Endometrium (tissue), 2 donors: ENCODE measurements at regions not wholly inside any gene's neighbourhood (a gene's known extent, or its start where the extent isn't known, plus 50 kb on each side); places are given as distances from the start of the nearest gene placed in this dataset.
"Not testable (repeated sequence)": the region's sequence is repeated elsewhere in the genome, so short reads cannot be mapped to it uniquely, and the experiment has no call there.

Experiments used
- FAIRE-seq: peaks from 2 replicates; lab custom pipeline; 2012; peaks lifted over from hg19 to GRCh38; lab: Jason Lieb, UNC
- donor health status: control.
- donor health status: control.

DNA sequence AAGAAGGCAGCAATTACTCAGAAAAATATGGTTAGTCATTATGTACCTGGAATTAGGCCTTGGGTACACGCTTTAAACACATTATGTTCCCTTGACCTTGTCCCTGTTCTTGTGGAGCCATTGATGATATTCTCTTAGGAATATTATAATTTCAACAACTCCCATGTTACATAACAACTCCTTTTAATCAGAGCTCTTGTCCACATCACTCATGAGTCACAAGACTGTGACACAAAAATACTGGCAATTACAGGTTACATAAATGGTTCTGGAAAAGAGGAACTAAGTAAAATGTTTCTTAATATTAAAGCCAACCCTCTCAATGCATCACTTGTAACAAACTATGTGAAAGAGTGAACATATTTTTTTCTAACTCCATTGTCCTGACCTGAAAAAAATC, 143.8 kb upstream of the PCLO start:
- no peak for FAIRE-seq

GRCh38 chr7:83305027-83305426, 142.3 kb upstream of the PCLO start:
- FAIRE-seq, result no peak

DNA sequence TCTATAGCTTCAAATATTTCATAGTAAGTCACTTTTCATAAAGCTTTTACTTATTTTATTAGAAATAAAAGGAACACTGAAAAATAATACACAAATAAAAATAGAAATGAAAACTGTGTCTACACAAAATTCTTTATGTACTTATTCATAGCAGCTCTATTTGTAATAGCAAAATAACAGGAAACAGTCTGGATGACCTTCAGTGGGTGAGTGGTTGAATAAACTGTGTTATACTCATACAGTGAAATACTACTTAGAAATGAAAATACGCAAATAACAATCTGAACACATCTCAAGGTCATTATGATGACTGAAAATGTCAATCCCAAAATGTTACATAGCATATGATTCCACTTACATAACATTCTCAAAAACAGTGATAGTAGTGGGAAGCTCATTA, 138.7 kb upstream of the PCLO start:
- FAIRE-seq, result no peak

DNA sequence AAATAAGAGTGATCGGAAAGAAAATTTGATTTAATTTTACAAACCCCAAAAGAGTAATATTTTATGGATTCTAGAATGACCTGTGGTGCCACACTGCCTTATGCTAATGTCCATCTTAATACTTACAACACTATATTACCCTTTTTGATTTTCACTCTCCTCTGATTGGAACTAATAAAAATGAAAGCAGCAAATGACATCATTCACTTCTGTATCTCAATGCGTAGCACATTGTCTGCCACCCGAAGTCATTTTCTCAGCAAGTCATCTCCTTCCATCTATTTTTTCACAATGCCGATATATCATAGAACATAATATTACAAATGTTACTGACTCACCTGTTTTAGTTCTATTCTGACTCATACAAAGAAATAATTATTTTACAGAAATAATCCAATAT, 127.5 kb upstream of the PCLO start:
- no peak for FAIRE-seq

GRCh38 chr7:83289419-83289993, 126.8 kb upstream of the PCLO start:
- FAIRE-seq, result no peak

DNA sequence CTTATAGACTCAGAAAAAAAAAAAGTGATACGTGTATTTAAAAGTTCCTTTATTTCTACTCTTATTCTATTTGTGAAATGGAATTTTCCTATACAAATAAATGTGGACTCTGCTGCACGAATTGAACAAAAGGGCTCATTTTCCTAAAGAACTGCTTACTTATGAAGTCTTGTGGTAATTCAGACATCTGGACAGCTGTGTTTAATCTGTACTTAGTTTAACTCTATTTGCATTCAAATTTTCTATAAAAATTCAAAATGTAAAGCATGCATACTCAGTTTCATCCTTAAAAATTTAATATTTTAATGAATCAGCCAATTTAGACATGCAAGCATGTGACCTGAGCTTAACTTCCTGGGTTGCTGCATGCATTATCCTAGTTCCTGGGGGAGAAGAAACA, 118.0 kb upstream of the PCLO start:
- FAIRE-seq, result no peak

DNA sequence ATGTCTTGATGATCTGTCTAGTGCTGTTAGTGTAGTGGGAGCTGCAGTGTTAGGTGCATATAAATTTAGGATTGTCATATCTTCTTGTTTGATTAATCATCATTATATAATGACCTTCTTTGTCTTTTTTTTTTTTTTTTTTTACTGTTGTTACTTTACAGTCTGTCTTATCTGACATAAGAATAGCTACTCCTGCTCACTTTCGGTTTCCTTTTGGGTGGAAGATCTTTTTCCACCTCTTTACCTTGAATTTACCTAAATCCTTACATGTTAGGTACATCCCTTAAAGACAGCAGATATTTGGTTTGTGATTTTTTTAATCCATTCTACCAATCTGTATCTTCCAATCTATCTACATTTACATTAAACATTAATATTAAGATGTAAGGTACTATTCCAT, 113.6 kb upstream of the PCLO start:
- FAIRE-seq, result no peak

DNA sequence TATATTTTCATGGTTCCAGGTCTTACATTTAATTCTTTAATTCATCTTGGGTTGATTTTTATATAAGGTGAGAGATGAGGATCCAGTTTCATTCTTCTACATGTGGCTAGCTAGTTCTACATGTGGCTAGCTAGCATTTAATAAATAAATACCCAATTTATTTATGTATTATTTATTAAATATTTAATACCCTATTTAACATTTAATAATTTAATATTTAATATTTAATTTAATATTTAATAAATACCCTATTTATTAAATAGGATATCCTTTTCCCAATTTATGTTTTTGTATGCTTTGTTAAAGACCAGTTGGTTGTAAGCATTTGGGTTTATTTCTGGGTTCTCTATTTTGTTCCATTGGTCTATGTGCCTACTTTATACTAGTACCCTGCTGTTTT, 111.0 kb upstream of the PCLO start:
- peak; percentile 43 for FAIRE-seq

GRCh38 chr7:83271212-83272099, 108.8 kb upstream of the PCLO start:
- FAIRE-seq, result peak; percentile 93

DNA sequence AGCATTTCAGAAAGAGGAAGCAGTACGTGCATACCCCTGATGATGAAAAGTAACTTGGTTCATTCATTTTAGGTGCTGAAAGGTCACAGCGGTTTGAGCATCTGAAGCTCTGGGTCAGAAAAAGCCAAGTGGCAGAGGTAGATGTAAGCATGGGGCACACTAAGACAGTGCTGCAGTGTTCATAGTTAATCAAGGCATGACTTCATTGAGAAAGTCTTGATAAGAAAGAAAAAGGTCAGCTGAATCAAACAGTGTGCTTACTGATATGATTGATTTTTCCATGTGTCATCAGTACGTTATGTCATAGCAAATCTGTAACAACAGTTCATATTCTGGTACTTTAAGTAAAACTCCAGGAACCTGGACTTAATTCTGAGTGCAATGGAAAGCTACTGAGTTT, 107.7 kb upstream of the PCLO start:
- no peak for FAIRE-seq

GRCh38 chr7:83267141-83267631, 104.5 kb upstream of the PCLO start:
- FAIRE-seq, result peak; percentile 99

GRCh38 chr7:83263442-83264034, 100.9 kb upstream of the PCLO start:
- FAIRE-seq, result not testable (repeated sequence)

GRCh38 chr7:83259064-83259463, 96.4 kb upstream of the PCLO start:
- FAIRE-seq, result no peak

- no peak for FAIRE-seq
These were observed 85.3 kb upstream of the PCLO start for GRCh38 chr7:83248000-83248399.

DNA sequence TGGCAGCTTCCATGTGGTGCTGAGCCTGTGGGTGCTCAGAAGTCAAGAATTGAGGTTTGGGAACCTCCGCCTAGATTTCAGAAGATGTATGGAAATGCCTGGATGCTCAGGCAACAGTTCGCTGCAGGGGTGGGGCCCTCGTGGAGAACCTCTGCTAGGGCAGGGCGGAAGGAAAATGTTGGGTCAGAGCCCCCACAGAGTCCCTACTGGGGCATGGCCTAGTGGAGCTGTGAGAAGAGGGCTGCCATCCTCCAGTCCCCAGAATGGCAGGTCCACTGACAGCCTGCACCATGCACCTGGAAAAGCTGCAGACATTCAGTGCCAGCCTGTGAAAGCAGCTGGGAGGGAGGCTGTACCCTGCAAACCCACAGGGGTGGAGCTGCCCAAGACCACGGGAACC, 56.5 kb upstream of the PCLO start:
- not testable (repeated sequence) for FAIRE-seq

DNA sequence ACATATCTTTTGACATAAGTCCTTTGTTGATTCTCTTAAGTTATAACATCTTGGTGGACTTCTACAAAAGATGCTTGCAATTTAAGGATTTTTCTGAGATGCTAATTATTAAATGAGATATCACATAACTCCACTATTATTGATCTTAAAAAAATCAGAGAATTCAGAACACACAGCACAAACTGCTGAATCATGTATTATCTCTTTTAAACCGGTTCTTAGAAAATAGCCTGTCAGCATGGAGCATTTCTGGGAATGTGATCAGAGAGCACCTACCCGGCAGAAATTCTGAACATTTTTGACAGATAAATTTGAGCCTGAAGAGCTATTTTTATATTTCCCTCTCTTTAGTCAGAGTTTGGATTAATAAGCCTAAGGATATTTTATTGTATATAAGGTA, 50.2 kb upstream of the PCLO start:
- FAIRE-seq, result no peak
